PC-3 (cell line): ENCODE measurements at regions not wholly inside any gene's neighbourhood (a gene's known extent, or its start where the extent isn't known, plus 50 kb on each side); places are given as distances from the start of the nearest gene placed in this dataset.

Experiments used
- ATAC-seq: fragments of 200-7000 bp; cut with Tn5 transposase; 2 replicates; pipeline ENCODE4 v1.9.1; 2020; ENCODE audit warnings: mild to moderate bottlenecking, moderate library complexity
- BruUV-seq: library from RNA; stranded (reverse); fragments of 400-500 nt; replicated peaks from 2 replicates; lab custom pipeline; 2021; lab: Mats Ljungman, UMichigan
- CTCF ChIA-PET: fragments of 300-600 bp; sonication (Branson Sonifier 250); formaldehyde crosslinking; loops from one replicate; lab custom pipeline; 2022; ENCODE audit warnings: antibody characterized with exemption; lab: Charles Lee
- POLR2A ChIA-PET: fragments of 300-600 bp; sonication (Branson Sonifier 250); formaldehyde crosslinking; loops from one replicate; lab custom pipeline; 2022; ENCODE audit warnings: antibody characterized with exemption; ENCODE audit not compliant: unreplicated experiment; lab: Charles Lee
- DNase-seq: peaks from one replicate; pipeline ENCODE4 v3.0.0-alpha.2; 2015
- H2AFZ ChIP-seq: fragments of 300-600 bp; sonication (generic); 2 replicates; pipeline ENCODE4 v1.6.0; 2016; ENCODE audit warnings: antibody characterized with exemption, low read length
- H3F3A ChIP-seq: fragments of 300-600 bp; sonication (generic); one replicate; pipeline ENCODE4 v1.6.0; 2017; ENCODE audit warnings: antibody characterized with exemption, low read length, control low read depth, mild to moderate bottlenecking; ENCODE audit not compliant: unreplicated experiment
- H3K27ac ChIP-seq: fragments of 300-600 bp; sonication (generic); 2 replicates; pipeline ENCODE4 v1.5.1; 2016; ENCODE audit warnings: mild to moderate bottlenecking, low read length
- H3K27me3 ChIP-seq: fragments of 300-600 bp; sonication (generic); 2 replicates; pipeline ENCODE4 v1.6.1; 2016; ENCODE audit warnings: low read length, mixed read lengths
- H3K36me3 ChIP-seq: fragments of 300-600 bp; sonication (generic); 2 replicates; pipeline ENCODE4 v1.6.1; 2016; ENCODE audit warnings: low read depth, mixed run types, low read length, mixed read lengths
- H3K4me1 ChIP-seq: fragments of 300-600 bp; sonication (generic); 2 replicates; pipeline ENCODE4 v1.5.1; 2016; ENCODE audit warnings: low read length; ENCODE audit not compliant: insufficient read depth
- H3K4me2 ChIP-seq: fragments of 300-600 bp; sonication (generic); 2 replicates; pipeline ENCODE4 v1.6.0; 2016; ENCODE audit warnings: low read length
- H3K4me3 ChIP-seq: fragments of 300-600 bp; sonication (generic); 2 replicates; pipeline ENCODE4 v1.5.1; 2016; ENCODE audit warnings: mild to moderate bottlenecking, low read length, mixed read lengths
- H3K79me2 ChIP-seq: fragments of 300-600 bp; sonication (generic); 2 replicates; pipeline ENCODE4 v1.6.1; 2017; ENCODE audit warnings: low read length, mixed read lengths
- H3K9ac ChIP-seq: fragments of 300-600 bp; sonication (generic); 2 replicates; pipeline ENCODE4 v1.6.0; 2016; ENCODE audit warnings: mild to moderate bottlenecking, low read length
- H3K9me2 ChIP-seq: fragments of 300-600 bp; sonication (generic); replicated peaks from 2 replicates; pipeline ENCODE4 v1.6.1; 2016; ENCODE audit warnings: mixed run types, low read length, mixed read lengths
- H3K9me3 ChIP-seq: fragments of 300-600 bp; sonication (generic); 2 replicates; pipeline ENCODE4 v1.6.1; 2016; ENCODE audit warnings: low read length, mixed read lengths
- H4K20me1 ChIP-seq: fragments of 300-600 bp; sonication (generic); 2 replicates; pipeline ENCODE4 v1.6.1; 2016; ENCODE audit warnings: low read length, mixed read lengths
- EZH2 ChIP-seq: fragments of 300-600 bp; sonication (generic); IDR thresholded peaks from one replicate; pipeline ENCODE4 v1.6.1; 2017; ENCODE audit warnings: antibody characterized with exemption, mild to moderate bottlenecking, low read length; ENCODE audit not compliant: unreplicated experiment
- EZH2phosphoT487 ChIP-seq: fragments of 300-600 bp; sonication (generic); IDR thresholded peaks from 2 replicates; pipeline ENCODE4 v1.6.1; 2018; ENCODE audit warnings: mild to moderate bottlenecking, antibody characterized with exemption, low read length, borderline replicate concordance
- intact Hi-C: fragments of 100-400 bp; cut with micrococcal nuclease; formaldehyde crosslinking; loops from 2 replicates; pipeline ENCODE4 v1.9.0; 2023
- TF ChIP-seq, protein P1 (sequence below): fragments of 300-600 bp; sonication (generic); conservative IDR thresholded peaks from 2 replicates; pipeline ENCODE4 v1.5.1; 2017; ENCODE audit warnings: antibody characterized with exemption, low read depth, mild to moderate bottlenecking, low read length

DNA sequence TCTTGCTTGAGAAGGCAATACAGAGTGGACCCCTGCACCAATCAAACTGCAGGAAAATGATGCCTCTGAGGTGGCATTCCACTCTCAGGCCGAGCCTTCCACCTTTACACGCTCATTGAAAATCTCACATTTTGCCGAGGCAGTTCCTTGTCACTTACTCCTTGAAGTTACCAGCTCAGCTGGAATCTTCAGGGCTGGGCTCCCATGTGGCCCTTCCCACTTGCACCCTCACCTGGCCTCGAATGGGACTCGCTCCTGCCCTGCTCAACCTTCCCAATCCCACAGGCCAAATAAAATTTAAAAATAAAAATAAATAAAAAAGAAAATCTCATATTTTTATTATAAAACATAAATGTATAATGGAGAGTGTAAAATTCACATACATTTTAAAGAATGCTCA, 790.7 kb upstream of the COBL start:
- TF ChIP-seq EZH2phosphoT487 = no peak
- TF ChIP-seq, protein P1, sequence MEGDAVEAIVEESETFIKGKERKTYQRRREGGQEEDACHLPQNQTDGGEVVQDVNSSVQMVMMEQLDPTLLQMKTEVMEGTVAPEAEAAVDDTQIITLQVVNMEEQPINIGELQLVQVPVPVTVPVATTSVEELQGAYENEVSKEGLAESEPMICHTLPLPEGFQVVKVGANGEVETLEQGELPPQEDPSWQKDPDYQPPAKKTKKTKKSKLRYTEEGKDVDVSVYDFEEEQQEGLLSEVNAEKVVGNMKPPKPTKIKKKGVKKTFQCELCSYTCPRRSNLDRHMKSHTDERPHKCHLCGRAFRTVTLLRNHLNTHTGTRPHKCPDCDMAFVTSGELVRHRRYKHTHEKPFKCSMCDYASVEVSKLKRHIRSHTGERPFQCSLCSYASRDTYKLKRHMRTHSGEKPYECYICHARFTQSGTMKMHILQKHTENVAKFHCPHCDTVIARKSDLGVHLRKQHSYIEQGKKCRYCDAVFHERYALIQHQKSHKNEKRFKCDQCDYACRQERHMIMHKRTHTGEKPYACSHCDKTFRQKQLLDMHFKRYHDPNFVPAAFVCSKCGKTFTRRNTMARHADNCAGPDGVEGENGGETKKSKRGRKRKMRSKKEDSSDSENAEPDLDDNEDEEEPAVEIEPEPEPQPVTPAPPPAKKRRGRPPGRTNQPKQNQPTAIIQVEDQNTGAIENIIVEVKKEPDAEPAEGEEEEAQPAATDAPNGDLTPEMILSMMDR = no peak
- TF ChIP-seq EZH2 = no peak
- Histone ChIP-seq H3K9me3 (no peaks in the 10 kb centered on the region), H3K9me2 (no peaks in the 10 kb centered on the region), H3K79me2 (no peaks in the 10 kb centered on the region), H3K4me2 (no peak overlapping the region), H3K4me3 (no peak overlapping the region), H3K27ac (no peak overlapping the region), H2AFZ (no peak overlapping the region), H3K4me1 (no peaks in the 10 kb centered on the region), H3K27me3 (no peaks in the 10 kb centered on the region), H4K20me1 (no peaks in the 10 kb centered on the region), H3F3A (no peaks in the 10 kb centered on the region), H3K36me3 (no peaks in the 10 kb centered on the region), H3K9ac (no peak overlapping the region)
- BruUV-seq = no TSS peak
- ChIA-PET CTCF (no interaction called here), POLR2A (no interaction called here)
- intact Hi-C loops = no loop called here
- DNase-seq (no peak), ATAC-seq (no peak)

DNA sequence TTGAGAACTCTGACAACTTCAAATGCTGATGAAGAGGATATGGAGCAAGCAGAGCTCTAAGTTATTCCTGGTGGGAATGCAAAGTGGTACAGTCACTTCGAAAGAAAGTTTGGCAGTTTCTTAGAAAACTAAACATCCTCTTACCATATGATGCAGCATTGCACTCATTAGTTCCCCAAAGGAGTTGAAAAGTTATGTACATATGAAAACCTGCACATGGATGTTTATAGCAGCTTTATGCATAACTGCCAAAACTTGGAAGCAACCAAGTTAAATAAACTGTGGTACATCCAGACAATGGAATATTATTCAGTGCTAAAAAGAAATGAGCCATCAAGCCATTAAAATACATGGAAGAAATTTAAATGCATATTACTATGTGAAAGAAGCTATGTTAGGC, 779.3 kb upstream of the COBL start:
- no peaks in the 10 kb centered on the region for H3K27me3 ChIP-seq
- intact Hi-C loops = no loop called here

DNA sequence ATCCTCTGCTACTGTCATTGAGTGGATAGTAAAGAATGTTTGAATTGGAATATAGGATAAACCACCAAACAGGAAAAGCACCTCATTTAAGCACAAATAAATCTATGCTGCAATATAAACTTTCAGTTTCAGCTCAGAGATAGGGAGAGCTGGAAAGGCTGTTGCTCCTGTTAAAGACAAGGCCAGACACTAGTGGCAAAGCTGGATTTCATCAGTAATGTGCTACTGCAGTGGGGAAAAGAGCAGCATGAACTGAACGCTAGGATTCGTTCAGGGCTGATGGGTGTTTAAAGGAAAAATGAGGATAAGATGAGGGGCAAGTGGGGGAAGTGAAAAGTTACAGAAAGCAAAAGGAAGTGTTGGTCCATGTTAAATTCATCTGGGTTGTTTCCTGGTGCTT, 775.4 kb upstream of the COBL start:
- Histone ChIP-seq H3K4me3 (no peak overlapping the region), H3K36me3 (no peaks in the 10 kb centered on the region), H4K20me1 (no peaks in the 10 kb centered on the region), H3K27me3 (no peaks in the 10 kb centered on the region), H3K4me1 (no peaks in the 10 kb centered on the region), H3K27ac (no peak overlapping the region), H3K9me3 (no peaks in the 10 kb centered on the region), H3F3A (no peaks in the 10 kb centered on the region), H3K4me2 (no peak overlapping the region), H3K9me2 (no peaks in the 10 kb centered on the region), H3K9ac (no peak overlapping the region), H3K79me2 (no peaks in the 10 kb centered on the region), H2AFZ (no peak overlapping the region)
- ATAC-seq (no peak), DNase-seq (no peak)
- ChIA-PET CTCF (no interaction called here), POLR2A (no interaction called here)
- no peak for TF ChIP-seq EZH2phosphoT487
- no peak for TF ChIP-seq EZH2
- TF ChIP-seq, protein P1 = no peak
- BruUV-seq = no TSS peak
- intact Hi-C loops = no loop called here

More for the DNA sequence above, 779.3 kb upstream of the COBL start:
- DNase-seq (no peak), ATAC-seq (no peak)
- Histone ChIP-seq H3K36me3 (no peaks in the 10 kb centered on the region), H3K9me3 (no peaks in the 10 kb centered on the region), H4K20me1 (no peaks in the 10 kb centered on the region), H3K4me1 (no peaks in the 10 kb centered on the region), H3F3A (no peaks in the 10 kb centered on the region), H3K9me2 (no peaks in the 10 kb centered on the region), H2AFZ (no peak overlapping the region), H3K79me2 (no peaks in the 10 kb centered on the region), H3K9ac (no peak overlapping the region), H3K27ac (no peak overlapping the region), H3K4me2 (no peak overlapping the region), H3K4me3 (no peak overlapping the region)
- ChIA-PET CTCF (no interaction called here), POLR2A (no interaction called here)
- no peak for TF ChIP-seq EZH2phosphoT487
- TF ChIP-seq EZH2 = no peak
- TF ChIP-seq, protein P1 = no peak
- no TSS peak for BruUV-seq
